GM18951 (cell line): ENCODE measurements at regions not wholly inside any gene's neighbourhood (a gene's known extent, or its start where the extent isn't known, plus 50 kb on each side); places are given as distances from the start of the nearest gene placed in this dataset.

Experiments used
- POLR2A ChIP-seq: IDR thresholded peaks from 4 replicates; pipeline ENCODE4 v1.6.1; 2011; ENCODE audit warnings: mild to moderate bottlenecking; ENCODE audit not compliant: insufficient read length, insufficient read depth; ENCODE audit errors: extremely low read depth
- in situ Hi-C: fragments of 300-500 bp; cut with MboI; formaldehyde crosslinking; loops from one replicate; pipeline ENCODE4 v1.12.0; 2022; ENCODE audit warnings: low sequenced_read_pairs, mixed read lengths, inconsistent platforms; ENCODE audit not compliant: unreplicated experiment

- in situ Hi-C loops: no loop called here
- no peak for TF ChIP-seq POLR2A
Observed at GRCh38 chr1:73772941-73773340, 425.0 kb downstream of the LRRIQ3 start.

- TF ChIP-seq POLR2A: no peak
- in situ Hi-C loops: no loop called here
Observed at GRCh38 chr1:73771396-73771795, 426.6 kb downstream of the LRRIQ3 start.

- in situ Hi-C loops: no loop called here
- no peak for TF ChIP-seq POLR2A
Observed at GRCh38 chr1:73770109-73770905, 427.7 kb downstream of the LRRIQ3 start.

GRCh38 chr1:73766786-73767348 is 431.1 kb downstream of the LRRIQ3 start:
- TF ChIP-seq POLR2A: no peak
- in situ Hi-C loops: no loop called here

GRCh38 chr1:73765551-73766233 is 432.3 kb downstream of the LRRIQ3 start:
- in situ Hi-C loops: no loop called here
- TF ChIP-seq POLR2A: no peak

GRCh38 chr1:73761559-73761958 is 436.4 kb downstream of the LRRIQ3 start:
- no peak for TF ChIP-seq POLR2A
- in situ Hi-C loops: no loop called here

GRCh38 chr1:73759011-73759410 is 439.0 kb downstream of the LRRIQ3 start:
- in situ Hi-C loops: no loop called here
- TF ChIP-seq POLR2A: no peak

- no peak for TF ChIP-seq POLR2A
- in situ Hi-C loops: no loop called here
Observed at GRCh38 chr1:73756817-73757216, 441.2 kb downstream of the LRRIQ3 start.

GRCh38 chr1:73755649-73756048 is 442.3 kb downstream of the LRRIQ3 start:
- no peak for TF ChIP-seq POLR2A
- in situ Hi-C loops: no loop called here

- in situ Hi-C loops: no loop called here
- TF ChIP-seq POLR2A: no peak
Observed at GRCh38 chr1:73749996-73750395, 448.0 kb downstream of the LRRIQ3 start.

- no peak for TF ChIP-seq POLR2A
- in situ Hi-C loops: no loop called here
Observed at GRCh38 chr1:73744985-73745384, 453.0 kb downstream of the LRRIQ3 start.

GRCh38 chr1:73736125-73736524 is 461.9 kb downstream of the LRRIQ3 start:
- in situ Hi-C loops: no loop called here
- no peak for TF ChIP-seq POLR2A

- TF ChIP-seq POLR2A: no peak
- in situ Hi-C loops: no loop called here
Observed at GRCh38 chr1:73727036-73727435, 470.9 kb downstream of the LRRIQ3 start.

- in situ Hi-C loops: no loop called here
- no peak for TF ChIP-seq POLR2A
Observed at GRCh38 chr1:73722055-73722454, 475.9 kb downstream of the LRRIQ3 start.

GRCh38 chr1:73717976-73718375 is 480.0 kb downstream of the LRRIQ3 start:
- TF ChIP-seq POLR2A: no peak

More at GRCh38 chr1:73717976-73718375, 480.0 kb downstream of the LRRIQ3 start:
- in situ Hi-C loops: no loop called here
